ENCODE measurements at regions not wholly inside any gene's neighbourhood (a gene's known extent, or its start where the extent isn't known, plus 50 kb on each side); places are given as distances from the start of the nearest gene placed in this dataset.

- TF ChIP-seq STAT1 (IDR thresholded peaks at IDR 0.05; ENCODE audit: unreplicated experiment) (no peak), POLR2AphosphoS5 (IDR thresholded peaks at IDR 0.05; ENCODE audit: low read depth) (no peak), ZNF331 (CRISPR knock-in tag; IDR thresholded peaks at IDR 0.05; ENCODE audit: low read depth) (no peak), REST (IDR thresholded peaks at IDR 0.05; ENCODE audit: unreplicated experiment) (no peak)
Measured at GRCh38 chr3:30512576-30512975, 93.8 kb upstream of the TGFBR2 start (continued).

- Histone ChIP-seq H3K79me2 (replicated peaks; ENCODE audit: insufficient read depth) (no peaks in the 10 kb centered on the region), H3K27me3 (ENCODE audit: insufficient read depth) (no peaks in the 10 kb centered on the region), H3K27ac (ENCODE audit: low read depth) (no peak overlapping the region), H2AFZ (no peak overlapping the region; the same call in 1 of the 2 replicates), H4K20me1 (replicated peaks; ENCODE audit: insufficient read depth) (no peaks in the 10 kb centered on the region), H3K9me2 (ENCODE audit: insufficient read depth) (peaks cover 16% of the 10 kb centered on the region; the same call in 1 of the 2 replicates), H3K4me1 (ENCODE audit: insufficient read depth) (no peaks in the 10 kb centered on the region), H3K36me3 (ENCODE audit: insufficient read depth) (no peaks in the 10 kb centered on the region), H3K4me2 (no peak overlapping the region), H3F3A (replicated peaks; ENCODE audit: low read depth) (no peaks in the 10 kb centered on the region), H3K4me3 (no peak overlapping the region)
- no peak for DNase-seq (ENCODE audit: low spot score)
- Mint-ChIP-seq H3K36me3 (ENCODE audit: low read depth) (no peaks in the 10 kb centered on the region), H3K9me3 (no peaks in the 10 kb centered on the region), H3K4me3 (no peak overlapping the region), H3K4me1 (no peaks in the 10 kb centered on the region), H3K27me3 (ENCODE audit: insufficient read depth, low read depth, poor library complexity) (peaks cover 2% of the 10 kb centered on the region), H3K27ac (no peak overlapping the region)
- ATAC-seq = no peak
- TF ChIP-seq, protein P1, sequence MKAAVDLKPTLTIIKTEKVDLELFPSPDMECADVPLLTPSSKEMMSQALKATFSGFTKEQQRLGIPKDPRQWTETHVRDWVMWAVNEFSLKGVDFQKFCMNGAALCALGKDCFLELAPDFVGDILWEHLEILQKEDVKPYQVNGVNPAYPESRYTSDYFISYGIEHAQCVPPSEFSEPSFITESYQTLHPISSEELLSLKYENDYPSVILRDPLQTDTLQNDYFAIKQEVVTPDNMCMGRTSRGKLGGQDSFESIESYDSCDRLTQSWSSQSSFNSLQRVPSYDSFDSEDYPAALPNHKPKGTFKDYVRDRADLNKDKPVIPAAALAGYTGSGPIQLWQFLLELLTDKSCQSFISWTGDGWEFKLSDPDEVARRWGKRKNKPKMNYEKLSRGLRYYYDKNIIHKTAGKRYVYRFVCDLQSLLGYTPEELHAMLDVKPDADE (IDR thresholded peaks at IDR 0.05) = no peak
- TF ChIP-seq CREB1 (CRISPR knock-in tag; IDR thresholded peaks at IDR 0.05; ENCODE audit: low read depth) (no peak), ZNF114 (CRISPR knock-in tag; IDR thresholded peaks at IDR 0.05) (no peak), STAT1 (IDR thresholded peaks at IDR 0.05; ENCODE audit: unreplicated experiment) (no peak), JUNB (IDR thresholded peaks at IDR 0.05; ENCODE audit: unreplicated experiment) (no peak), REST (IDR thresholded peaks at IDR 0.05; ENCODE audit: unreplicated experiment) (no peak), ZNF462 (CRISPR knock-in tag; IDR thresholded peaks at IDR 0.05) (no peak)
Measured at GRCh38 chr3:30513374-30514152, 92.8 kb upstream of the TGFBR2 start.

All from GM23338 (cell line).